ENCODE measurements at regions not wholly inside any gene's neighbourhood (a gene's known extent, or its start where the extent isn't known, plus 50 kb on each side); places are given as distances from the start of the nearest gene placed in this dataset.

DNA sequence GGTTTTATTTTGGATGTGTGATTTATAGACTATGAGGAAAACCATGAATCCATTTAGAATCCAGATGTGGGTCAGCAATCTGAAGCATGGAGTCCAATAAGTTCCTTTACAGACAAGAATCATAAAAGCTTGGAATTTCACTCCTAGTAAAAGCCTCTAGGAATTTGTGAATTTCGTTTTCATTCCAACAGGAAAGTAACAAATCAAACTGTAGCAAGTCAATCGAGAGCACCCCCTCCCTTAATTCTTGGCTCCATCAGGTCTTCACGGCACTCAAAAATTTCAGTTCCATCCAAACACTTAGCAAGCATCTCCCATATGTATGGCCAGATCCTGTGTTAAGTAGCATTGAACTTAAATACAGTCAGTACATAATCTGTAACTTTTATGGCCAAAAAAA is 143.6 kb upstream of the POU2AF2 start:
- TF ChIP-seq, protein P1, sequence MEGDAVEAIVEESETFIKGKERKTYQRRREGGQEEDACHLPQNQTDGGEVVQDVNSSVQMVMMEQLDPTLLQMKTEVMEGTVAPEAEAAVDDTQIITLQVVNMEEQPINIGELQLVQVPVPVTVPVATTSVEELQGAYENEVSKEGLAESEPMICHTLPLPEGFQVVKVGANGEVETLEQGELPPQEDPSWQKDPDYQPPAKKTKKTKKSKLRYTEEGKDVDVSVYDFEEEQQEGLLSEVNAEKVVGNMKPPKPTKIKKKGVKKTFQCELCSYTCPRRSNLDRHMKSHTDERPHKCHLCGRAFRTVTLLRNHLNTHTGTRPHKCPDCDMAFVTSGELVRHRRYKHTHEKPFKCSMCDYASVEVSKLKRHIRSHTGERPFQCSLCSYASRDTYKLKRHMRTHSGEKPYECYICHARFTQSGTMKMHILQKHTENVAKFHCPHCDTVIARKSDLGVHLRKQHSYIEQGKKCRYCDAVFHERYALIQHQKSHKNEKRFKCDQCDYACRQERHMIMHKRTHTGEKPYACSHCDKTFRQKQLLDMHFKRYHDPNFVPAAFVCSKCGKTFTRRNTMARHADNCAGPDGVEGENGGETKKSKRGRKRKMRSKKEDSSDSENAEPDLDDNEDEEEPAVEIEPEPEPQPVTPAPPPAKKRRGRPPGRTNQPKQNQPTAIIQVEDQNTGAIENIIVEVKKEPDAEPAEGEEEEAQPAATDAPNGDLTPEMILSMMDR (IDR thresholded peaks at IDR 0.05; ENCODE audit: borderline replicate concordance, control extremely low read depth, extremely low read depth, insufficient read depth, missing control alignments), result no peak
- in situ Hi-C loops (cut with MboI; ENCODE audit: low sequenced_read_pairs, unreplicated experiment), result no loop called here
- DNase-seq (ENCODE audit: low spot score), result no peak

DNA sequence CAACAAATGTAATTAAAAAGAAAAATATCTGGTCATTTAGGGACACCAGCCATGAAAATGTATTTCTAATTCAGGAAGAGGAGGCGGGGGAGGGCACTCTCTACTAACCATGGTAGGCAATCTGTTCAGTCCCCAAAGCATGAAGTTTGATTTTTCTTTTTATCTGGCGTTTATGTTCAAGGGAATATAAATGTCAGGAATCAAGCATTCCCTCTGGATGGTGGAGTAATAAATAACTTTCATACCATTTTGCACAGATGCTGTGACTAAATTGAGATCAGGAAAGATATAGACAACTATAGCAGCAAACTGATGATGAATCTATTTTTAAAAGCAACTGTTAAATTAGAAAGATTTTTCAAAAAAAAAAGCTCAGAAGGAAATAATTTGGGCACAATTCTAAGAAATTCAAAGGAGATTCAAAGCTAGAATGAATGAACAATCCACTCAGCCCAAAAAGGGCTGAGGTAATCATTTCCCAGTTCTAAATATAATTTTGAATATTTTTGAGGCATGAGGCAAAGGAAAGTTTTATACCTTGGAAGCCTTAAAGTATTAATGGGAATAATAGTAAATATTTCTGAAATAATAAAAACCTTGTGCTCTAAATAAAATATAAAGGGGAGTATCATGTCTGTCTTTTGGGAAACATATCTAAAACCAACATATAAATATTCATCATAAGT is 146.4 kb upstream of the POU2AF2 start:
- no peak for DNase-seq (ENCODE audit: low spot score)
- TF ChIP-seq, protein P1 (IDR thresholded peaks at IDR 0.05; ENCODE audit: borderline replicate concordance, control extremely low read depth, extremely low read depth, insufficient read depth, missing control alignments), result no peak
- in situ Hi-C loops (cut with MboI; ENCODE audit: low sequenced_read_pairs, unreplicated experiment), result no loop called here

DNA sequence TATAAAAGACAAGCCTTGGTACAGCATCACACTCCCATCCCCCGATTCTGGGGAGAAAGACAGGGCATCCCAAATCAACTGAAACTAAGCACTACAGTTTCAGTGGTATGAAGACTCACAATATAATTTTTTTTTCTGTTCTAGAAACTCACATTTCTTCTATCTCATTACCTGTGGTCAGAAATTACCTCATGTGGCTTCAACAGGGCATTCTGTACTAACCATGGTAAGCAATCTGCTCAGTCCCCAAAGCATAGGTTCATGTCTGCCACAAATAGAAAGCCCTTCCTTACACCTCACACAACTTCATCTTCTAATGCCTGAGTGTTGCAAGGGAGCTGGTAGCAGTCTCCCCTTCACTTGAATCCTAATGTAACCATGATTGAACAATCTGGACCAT is 147.4 kb upstream of the POU2AF2 start:
- DNase-seq (ENCODE audit: low spot score), result no peak
- in situ Hi-C loops (cut with MboI; ENCODE audit: low sequenced_read_pairs, unreplicated experiment), result no loop called here
- TF ChIP-seq, protein P1 (IDR thresholded peaks at IDR 0.05; ENCODE audit: borderline replicate concordance, control extremely low read depth, extremely low read depth, insufficient read depth, missing control alignments), result no peak

GRCh38 chr11:111097191-111097590 is 148.3 kb upstream of the POU2AF2 start:
- no peak for DNase-seq (ENCODE audit: low spot score)
- in situ Hi-C loops (cut with MboI; ENCODE audit: low sequenced_read_pairs, unreplicated experiment), result no loop called here
- TF ChIP-seq, protein P1 (IDR thresholded peaks at IDR 0.05; ENCODE audit: borderline replicate concordance, control extremely low read depth, extremely low read depth, insufficient read depth, missing control alignments), result no peak

DNA sequence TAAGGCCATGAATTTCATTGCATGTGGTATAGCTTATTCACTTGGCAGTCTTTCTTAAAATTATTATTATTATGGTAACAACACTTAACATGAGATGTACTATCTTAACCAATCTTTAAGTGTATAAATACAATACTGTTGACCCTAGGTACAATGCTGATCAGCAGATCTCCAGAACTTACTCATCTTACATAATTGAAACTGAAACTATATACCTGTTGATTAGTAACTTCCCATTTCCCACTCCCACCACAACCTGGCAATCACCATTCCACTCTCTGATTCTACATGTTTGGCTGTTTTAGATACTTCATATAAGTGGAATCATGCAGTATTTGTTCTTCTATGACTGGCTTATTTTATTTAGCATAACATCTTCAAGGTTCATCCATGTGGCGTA is 150.2 kb upstream of the POU2AF2 start:
- in situ Hi-C loops (cut with MboI; ENCODE audit: low sequenced_read_pairs, unreplicated experiment), result no loop called here
- TF ChIP-seq, protein P1 (IDR thresholded peaks at IDR 0.05; ENCODE audit: borderline replicate concordance, control extremely low read depth, extremely low read depth, insufficient read depth, missing control alignments), result no peak
- DNase-seq (ENCODE audit: low spot score), result no peak

- in situ Hi-C loops (cut with MboI; ENCODE audit: low sequenced_read_pairs, unreplicated experiment), result no loop called here
- peak; percentile 13 for DNase-seq (ENCODE audit: low spot score)
- TF ChIP-seq, protein P1 (IDR thresholded peaks at IDR 0.05; ENCODE audit: borderline replicate concordance, control extremely low read depth, extremely low read depth, insufficient read depth, missing control alignments), result no peak
Observed at GRCh38 chr11:111093061-111093460, 152.5 kb upstream of the POU2AF2 start.
